Colonic mucosa (tissue), 4 donors: ENCODE measurements at regions not wholly inside any gene's neighbourhood (a gene's known extent, or its start where the extent isn't known, plus 50 kb on each side); places are given as distances from the start of the nearest gene placed in this dataset.

Experiments
- DNase-seq: peaks from one replicate; pipeline ENCODE4 v3.0.0-alpha.2; 2020
- H3K27ac ChIP-seq: fragments of 200-600 bp; one replicate; pipeline ENCODE4 v1.8.0; 2021
- H3K27me3 ChIP-seq: fragments of 200-600 bp; one replicate; pipeline ENCODE4 v1.8.0; 2021
- H3K36me3 ChIP-seq: fragments of 200-600 bp; one replicate; pipeline ENCODE4 v1.8.0; 2021
- H3K4me1 ChIP-seq: fragments of 200-600 bp; one replicate; pipeline ENCODE4 v1.8.0; 2021; ENCODE audit warnings: mild to moderate bottlenecking
- H3K4me3 ChIP-seq: fragments of 200-600 bp; one replicate; pipeline ENCODE4 v1.8.0; 2021
- H3K9ac ChIP-seq, 2 donors: one replicate each; pipeline ENCODE4 v1.7.0; 2013; ENCODE audit warnings: control low read depth in 2 of 2, low read depth in 2 of 2, low read length in 2 of 2
- H3K9me3 ChIP-seq: fragments of 200-600 bp; one replicate; pipeline ENCODE4 v1.8.0; 2021
- CTCF ChIP-seq: fragments of 200-600 bp; IDR thresholded peaks from one replicate; pipeline ENCODE4 v1.8.0; 2022; ENCODE audit warnings: antibody characterized with exemption, mild to moderate bottlenecking
- intact Hi-C: fragments of 100-400 bp; cut with DNase I; formaldehyde crosslinking; loops from one replicate; pipeline ENCODE4 v1.14.1; 2022
- donor health status: healthy.
- donor health status: DM: no; HTN: no; CAD: no.
- donor health status: DM: no; HTN: no; CAD: no.

GRCh38 chr15:95550702-95551101 is 779.8 kb upstream of the NR2F2 start:
- H3K27me3 ChIP-seq: no peaks in the 10 kb centered on the region
- TF ChIP-seq CTCF: no peak
- intact Hi-C loops: no loop called here

GRCh38 chr15:95556225-95556624 is 774.3 kb upstream of the NR2F2 start:
- H3K36me3 ChIP-seq: no peaks in the 10 kb centered on the region
- DNase-seq: no peak
- H3K9ac ChIP-seq: no peak overlapping the region
- no peaks in the 10 kb centered on the region for H3K9me3 ChIP-seq
- no peaks in the 10 kb centered on the region for H3K27me3 ChIP-seq
- H3K4me3 ChIP-seq: no peak overlapping the region
- intact Hi-C loops: no loop called here
- no peak for TF ChIP-seq CTCF
- H3K27ac ChIP-seq: no peak overlapping the region
- H3K4me1 ChIP-seq: no peaks in the 10 kb centered on the region

More at GRCh38 chr15:95550702-95551101, 779.8 kb upstream of the NR2F2 start:
- Histone ChIP-seq H3K4me3 (no peak overlapping the region), H3K9me3 (no peaks in the 10 kb centered on the region), H3K36me3 (no peaks in the 10 kb centered on the region), H3K9ac (no peak overlapping the region), H3K4me1 (no peaks in the 10 kb centered on the region), H3K27ac (no peak overlapping the region)
- DNase-seq: no peak

- Histone ChIP-seq H3K4me1 (no peaks in the 10 kb centered on the region), H3K4me3 (no peak overlapping the region), H3K27me3 (no peaks in the 10 kb centered on the region), H3K27ac (no peak overlapping the region), H3K9ac (no peak overlapping the region), H3K36me3 (no peaks in the 10 kb centered on the region), H3K9me3 (no peaks in the 10 kb centered on the region)
- no peak for TF ChIP-seq CTCF
- intact Hi-C loops: no loop called here
- no peak for DNase-seq
Measured at GRCh38 chr15:95556866-95557225, 773.7 kb upstream of the NR2F2 start.

- no peaks in the 10 kb centered on the region for H3K4me1 ChIP-seq
Measured at GRCh38 chr15:95557226-95558046, 773.1 kb upstream of the NR2F2 start.

GRCh38 chr15:95558131-95558530 is 772.4 kb upstream of the NR2F2 start:
- DNase-seq: no peak
- Histone ChIP-seq H3K4me3 (no peak overlapping the region), H3K9me3 (no peaks in the 10 kb centered on the region), H3K27ac (no peak overlapping the region), H3K27me3 (no peaks in the 10 kb centered on the region), H3K36me3 (no peaks in the 10 kb centered on the region), H3K9ac (no peak overlapping the region), H3K4me1 (no peaks in the 10 kb centered on the region)
- intact Hi-C loops: no loop called here
- TF ChIP-seq CTCF: no peak

More at GRCh38 chr15:95557226-95558046, 773.1 kb upstream of the NR2F2 start:
- TF ChIP-seq CTCF: no peak
- Histone ChIP-seq H3K4me3 (no peak overlapping the region), H3K36me3 (no peaks in the 10 kb centered on the region), H3K27me3 (no peaks in the 10 kb centered on the region), H3K9me3 (no peaks in the 10 kb centered on the region), H3K27ac (no peak overlapping the region), H3K9ac (no peak overlapping the region)
- intact Hi-C loops: no loop called here
- no peak for DNase-seq
